KMS-11 (cell line): ENCODE measurements at regions not wholly inside any gene's neighbourhood (a gene's known extent, or its start where the extent isn't known, plus 50 kb on each side); places are given as distances from the start of the nearest gene placed in this dataset.

Experiments
- H2AFZ ChIP-seq: fragments of 200-600 bp; sonication (generic); 2 replicates; pipeline ENCODE4 v1.6.1; 2016; ENCODE audit warnings: antibody characterized with exemption, mixed run types, low read depth
- H3K27ac ChIP-seq: fragments of 200-600 bp; sonication (generic); 2 replicates; pipeline ENCODE4 v1.6.1; 2016; ENCODE audit warnings: mild to moderate bottlenecking, mixed run types
- H3K27me3 ChIP-seq: fragments of 200-600 bp; sonication (generic); 2 replicates; pipeline ENCODE4 v1.6.1; 2017; ENCODE audit warnings: mild to moderate bottlenecking, low read depth, mixed run types, moderate library complexity; ENCODE audit not compliant: insufficient read depth
- H3K36me3 ChIP-seq: fragments of 200-600 bp; sonication (generic); 2 replicates; pipeline ENCODE4 v1.6.1; 2017; ENCODE audit warnings: mild to moderate bottlenecking, mixed run types; ENCODE audit not compliant: insufficient read depth
- H3K4me1 ChIP-seq: fragments of 200-600 bp; sonication (generic); 2 replicates; pipeline ENCODE4 v1.6.1; 2016; ENCODE audit warnings: mild to moderate bottlenecking, low read depth, mixed run types; ENCODE audit not compliant: poor library complexity, severe bottlenecking
- H3K4me2 ChIP-seq: fragments of 200-600 bp; sonication (generic); 2 replicates; pipeline ENCODE4 v1.7.0; 2016; ENCODE audit warnings: mild to moderate bottlenecking, mixed run types
- H3K4me3 ChIP-seq: fragments of 200-600 bp; sonication (generic); IDR thresholded peaks from 2 replicates; pipeline ENCODE4 v1.6.1; 2017; ENCODE audit warnings: low read depth, low read length, mixed read lengths; ENCODE audit not compliant: insufficient read depth
- H3K79me2 ChIP-seq: fragments of 200-600 bp; sonication (generic); 2 replicates; pipeline ENCODE4 v1.6.1; 2016; ENCODE audit warnings: low read depth, mixed run types; ENCODE audit not compliant: insufficient read depth
- H3K9ac ChIP-seq: fragments of 200-600 bp; sonication (generic); 2 replicates; pipeline ENCODE4 v1.6.1; 2016; ENCODE audit warnings: mild to moderate bottlenecking, mixed run types
- H4K20me1 ChIP-seq: fragments of 200-600 bp; sonication (generic); 2 replicates; pipeline ENCODE4 v1.6.1; 2016; ENCODE audit warnings: mild to moderate bottlenecking, mixed run types; ENCODE audit not compliant: insufficient read depth
- CTCF ChIP-seq: fragments of 200-600 bp; sonication (generic); conservative IDR thresholded peaks from 2 replicates; pipeline ENCODE4 v1.6.1; 2017; ENCODE audit warnings: low read depth, mild to moderate bottlenecking, antibody characterized with exemption, low read length, moderate library complexity, mixed read lengths

DNA sequence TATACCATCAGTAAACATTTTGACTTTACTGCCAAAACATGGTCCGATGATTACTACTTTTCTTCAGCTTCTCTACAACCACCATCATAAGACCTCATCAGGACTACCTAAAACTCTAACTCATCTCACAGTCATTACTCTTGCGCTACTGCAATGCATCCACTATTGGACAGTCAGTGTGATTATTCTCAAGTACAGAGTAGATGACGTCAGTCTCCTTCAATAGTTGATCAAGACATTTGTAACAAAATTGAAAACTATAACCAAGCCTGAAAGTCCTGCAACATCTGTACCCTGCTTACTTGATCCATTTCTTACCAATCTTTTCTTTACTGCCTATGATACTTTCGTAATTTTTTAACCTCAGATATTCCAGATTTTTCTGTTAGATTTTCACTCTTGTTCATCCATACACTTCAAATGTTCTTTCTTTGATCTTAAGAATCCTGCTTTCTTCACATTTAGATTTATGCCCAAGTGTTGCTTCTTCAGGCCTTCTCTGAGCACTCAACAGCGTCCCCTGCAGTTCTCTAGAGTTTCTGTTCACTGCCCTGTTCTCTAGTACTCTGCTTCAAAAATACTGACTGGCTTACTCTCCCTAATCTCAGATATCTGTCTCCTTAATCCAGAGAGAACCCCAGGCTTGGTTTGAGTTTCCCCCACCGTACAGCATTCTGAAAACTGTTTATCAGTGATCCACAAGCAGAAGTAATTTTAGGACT, 1517.6 kb downstream of the STIM2 start:
- Histone ChIP-seq H3K4me3 (no peak overlapping the region), H3K27ac (no peak overlapping the region), H3K27me3 (no peaks in the 10 kb centered on the region), H2AFZ (no peak overlapping the region), H4K20me1 (no peaks in the 10 kb centered on the region), H3K9ac (no peak overlapping the region), H3K4me1 (no peaks in the 10 kb centered on the region), H3K4me2 (no peak overlapping the region), H3K36me3 (no peaks in the 10 kb centered on the region), H3K79me2 (no peaks in the 10 kb centered on the region)
- TF ChIP-seq CTCF, result no peak

GRCh38 chr4:28385801-28386200, 1525.2 kb downstream of the STIM2 start:
- Histone ChIP-seq H3K27ac (no peak overlapping the region), H3K4me1 (no peaks in the 10 kb centered on the region), H3K4me3 (no peak overlapping the region)

GRCh38 chr4:28386776-28387175, 1526.1 kb downstream of the STIM2 start:
- Histone ChIP-seq H3K36me3 (no peaks in the 10 kb centered on the region), H3K4me2 (no peak overlapping the region), H3K27ac (no peak overlapping the region)

More at GRCh38 chr4:28385801-28386200, 1525.2 kb downstream of the STIM2 start:
- Histone ChIP-seq H2AFZ (no peak overlapping the region), H3K79me2 (no peaks in the 10 kb centered on the region), H3K4me2 (no peak overlapping the region), H3K27me3 (no peaks in the 10 kb centered on the region), H4K20me1 (no peaks in the 10 kb centered on the region), H3K36me3 (no peaks in the 10 kb centered on the region), H3K9ac (no peak overlapping the region)
- TF ChIP-seq CTCF, result no peak

GRCh38 chr4:28388471-28388870, 1527.8 kb downstream of the STIM2 start:
- Histone ChIP-seq H3K79me2 (no peaks in the 10 kb centered on the region), H3K36me3 (no peaks in the 10 kb centered on the region), H3K4me2 (no peak overlapping the region), H3K4me1 (no peaks in the 10 kb centered on the region), H3K27me3 (no peaks in the 10 kb centered on the region), H3K4me3 (no peak overlapping the region), H3K27ac (no peak overlapping the region), H2AFZ (no peak overlapping the region), H3K9ac (no peak overlapping the region), H4K20me1 (no peaks in the 10 kb centered on the region)
- no peak for TF ChIP-seq CTCF

More at GRCh38 chr4:28386776-28387175, 1526.1 kb downstream of the STIM2 start:
- Histone ChIP-seq H2AFZ (no peak overlapping the region), H3K27me3 (no peaks in the 10 kb centered on the region), H3K9ac (no peak overlapping the region), H3K79me2 (no peaks in the 10 kb centered on the region), H4K20me1 (no peaks in the 10 kb centered on the region), H3K4me3 (no peak overlapping the region), H3K4me1 (no peaks in the 10 kb centered on the region)
- no peak for TF ChIP-seq CTCF
